NOMO-1 treated with DMSO at 0.1 percent for 48 hours (cell line): ENCODE measurements at regions not wholly inside any gene's neighbourhood (a gene's known extent, or its start where the extent isn't known, plus 50 kb on each side); places are given as distances from the start of the nearest gene placed in this dataset.
A peak's percentile ranks its signal among the peaks of the same experiment; 100 is the strongest.

Source experiments
- DNase-seq: peaks from one replicate; lab custom pipeline; 2025; ENCODE audit not compliant: unreplicated experiment; lab: John Stamatoyannopoulos, UW

DNA sequence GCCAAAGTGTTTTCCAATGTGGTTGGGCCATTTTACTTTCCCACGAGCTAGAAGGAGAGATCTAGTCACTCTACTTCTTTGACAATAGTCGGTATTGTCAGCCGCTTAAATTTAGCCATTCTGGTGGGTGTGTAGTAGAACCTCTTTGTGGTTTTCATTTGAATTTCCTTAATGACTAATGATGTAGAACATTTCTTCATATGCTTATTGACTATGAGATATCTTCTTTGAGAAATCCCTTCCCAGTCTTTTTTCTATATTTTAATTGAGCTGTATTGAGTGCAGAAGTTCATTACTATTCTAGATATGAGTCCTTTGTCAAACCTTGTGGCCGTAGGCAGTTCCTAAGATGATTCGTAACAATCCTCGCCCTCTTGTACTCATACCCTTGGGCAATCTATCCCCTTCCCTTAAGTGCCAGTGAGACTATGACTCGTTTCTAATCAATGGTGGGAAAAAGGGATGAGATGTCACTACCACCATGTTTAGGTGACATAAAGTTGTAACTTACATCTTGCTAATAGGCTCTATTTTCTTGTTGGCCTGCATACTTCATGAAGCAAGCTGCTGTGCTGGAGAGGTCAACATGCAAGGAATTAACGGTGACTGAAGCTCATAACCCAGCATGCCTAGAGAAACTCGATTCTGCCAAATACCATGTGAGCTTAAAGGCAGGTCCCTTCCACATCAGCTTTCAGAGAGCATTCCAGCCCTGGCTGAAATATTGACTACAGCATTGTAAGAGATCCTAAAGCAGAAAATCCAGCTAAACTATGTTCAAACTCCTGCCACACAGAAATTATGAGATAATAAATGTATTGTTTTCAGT is 817.9 kb upstream of the SOX9 start:
- no peak for DNase-seq

DNA sequence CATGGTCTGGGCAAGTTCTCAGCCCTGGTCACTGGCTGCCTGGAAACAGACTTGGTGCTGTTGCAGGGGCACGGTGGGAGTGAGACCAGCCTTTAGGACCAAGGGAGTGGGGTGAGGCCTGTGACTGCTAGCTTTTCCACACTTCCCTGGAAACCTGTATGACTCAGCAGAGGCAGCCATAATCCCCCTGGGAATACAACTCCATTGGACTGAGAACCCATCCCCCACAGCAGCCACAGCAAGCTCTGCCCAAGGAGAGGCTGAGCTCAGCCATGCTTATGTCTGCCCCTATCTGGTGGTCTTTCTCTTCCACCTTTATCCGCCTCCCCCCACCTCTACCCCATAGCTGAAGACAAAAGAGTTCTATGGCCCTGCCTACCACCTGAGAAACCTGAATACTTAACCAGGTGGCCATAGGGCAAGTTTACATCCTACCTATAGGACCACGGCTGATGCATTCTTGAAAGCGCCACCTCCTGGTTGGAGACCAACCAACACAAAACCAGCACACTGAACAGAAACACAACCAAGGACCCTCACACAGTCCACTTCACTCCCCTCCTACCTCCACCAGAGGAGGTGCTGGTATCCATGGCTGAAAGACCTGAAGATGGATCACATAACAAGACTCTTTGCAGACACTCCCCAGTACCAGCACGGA is 816.2 kb upstream of the SOX9 start:
- no peak for DNase-seq

DNA sequence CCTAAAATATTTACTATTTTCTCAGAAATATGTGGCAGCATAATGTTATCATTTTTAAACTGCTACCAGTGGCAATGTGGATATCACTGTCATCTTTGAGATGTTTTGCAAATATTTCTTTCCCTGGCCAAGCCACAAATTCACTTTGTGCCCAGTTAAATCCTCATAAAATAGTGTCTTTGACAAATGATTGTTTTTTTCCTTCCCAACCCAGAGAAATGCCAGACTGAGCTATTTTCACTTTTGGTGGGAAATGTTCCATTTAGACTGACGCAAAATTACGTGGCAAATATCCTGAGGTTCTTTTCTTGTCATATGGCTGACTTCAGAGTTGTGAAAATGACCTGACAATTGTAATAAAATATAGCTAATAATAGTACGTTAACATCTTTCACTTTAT is 807.0 kb upstream of the SOX9 start:
- DNase-seq, result no peak

DNA sequence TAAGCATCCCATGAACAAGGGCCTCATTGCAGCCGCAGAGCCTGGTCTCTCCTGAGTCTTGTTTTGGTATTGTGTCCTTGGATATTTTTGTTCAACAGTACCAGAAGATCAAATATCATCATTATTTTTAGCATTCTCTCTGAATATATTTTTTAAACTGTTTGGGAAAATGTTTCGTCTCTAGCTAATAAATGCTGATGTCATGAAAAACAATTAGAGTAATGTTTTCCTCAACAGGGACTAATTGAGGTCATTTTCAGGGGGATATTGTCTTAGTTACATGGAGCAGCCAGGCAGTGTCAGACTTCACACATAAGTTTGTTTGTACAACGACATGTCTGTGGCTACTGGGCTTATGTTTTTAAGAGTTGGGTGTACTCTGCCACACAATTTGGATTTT is 805.3 kb upstream of the SOX9 start:
- DNase-seq, result no peak

DNA sequence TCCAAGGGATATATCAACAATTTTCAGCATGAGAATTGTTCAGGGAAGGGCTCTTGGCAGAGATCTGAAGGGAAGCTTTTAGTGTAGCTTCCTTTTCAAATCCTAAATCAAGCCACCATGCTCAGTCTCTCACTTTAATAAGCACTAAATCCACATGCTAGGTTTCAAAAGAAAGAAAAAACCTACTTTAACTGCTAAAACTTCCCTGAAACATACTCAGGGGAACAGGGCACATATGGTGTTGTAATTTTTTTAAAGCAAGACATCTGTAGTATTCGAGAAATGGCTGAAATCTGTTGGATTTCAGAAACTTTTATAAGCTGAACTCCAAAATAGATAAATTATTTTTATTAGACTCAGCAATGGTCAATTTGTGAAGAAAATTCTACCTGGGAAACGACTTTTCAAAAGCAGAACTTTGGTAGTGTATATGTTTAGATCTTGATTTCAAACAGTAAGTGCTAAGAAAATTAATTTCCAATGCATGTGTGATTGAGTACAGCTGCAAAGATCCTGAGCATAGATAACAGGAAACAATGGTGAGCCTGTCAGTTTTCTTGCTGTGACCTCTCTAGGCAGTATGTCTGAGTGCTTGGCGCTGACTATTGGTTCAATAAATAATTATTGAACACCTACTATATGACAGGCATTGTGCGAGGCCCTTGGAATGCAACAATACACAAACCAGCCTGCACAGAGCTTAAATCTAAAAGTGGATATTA is 804.5 kb upstream of the SOX9 start:
- no peak for DNase-seq

DNA sequence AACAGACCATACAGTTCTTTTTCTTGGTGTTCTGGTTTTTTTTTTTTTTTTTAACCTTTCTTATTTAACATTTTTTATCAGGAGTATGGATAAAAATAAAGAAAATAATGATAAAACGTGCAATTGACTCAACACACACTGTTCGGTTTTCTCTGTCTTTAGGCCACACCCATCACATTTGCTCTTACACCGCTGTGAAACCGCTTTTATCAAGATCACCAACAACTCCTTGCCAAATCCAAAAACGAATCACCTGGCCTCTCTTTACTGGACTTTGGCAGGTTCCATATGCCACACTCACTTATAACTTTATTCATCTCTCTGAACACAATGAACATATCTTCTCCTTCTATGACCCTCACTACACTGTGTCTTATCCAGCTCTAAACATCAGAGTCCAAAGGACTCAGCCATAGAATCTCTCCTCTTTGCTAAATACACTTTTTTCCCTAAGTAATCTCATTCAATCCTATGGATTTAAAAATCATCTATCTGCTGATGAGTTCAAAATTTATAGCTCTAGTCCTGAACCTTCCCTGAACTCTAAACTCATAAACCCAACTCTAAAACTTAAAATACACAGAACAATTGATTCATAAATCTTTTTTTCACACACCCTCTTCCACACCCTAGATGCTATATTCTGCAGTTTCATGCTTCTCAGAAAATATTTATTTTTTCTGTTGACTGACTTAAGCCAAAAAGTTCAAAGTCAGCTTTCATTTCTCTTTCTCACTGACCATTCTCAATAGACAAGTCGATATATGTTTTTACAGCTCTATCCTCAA is 800.6 kb upstream of the SOX9 start:
- DNase-seq, result no peak

DNA sequence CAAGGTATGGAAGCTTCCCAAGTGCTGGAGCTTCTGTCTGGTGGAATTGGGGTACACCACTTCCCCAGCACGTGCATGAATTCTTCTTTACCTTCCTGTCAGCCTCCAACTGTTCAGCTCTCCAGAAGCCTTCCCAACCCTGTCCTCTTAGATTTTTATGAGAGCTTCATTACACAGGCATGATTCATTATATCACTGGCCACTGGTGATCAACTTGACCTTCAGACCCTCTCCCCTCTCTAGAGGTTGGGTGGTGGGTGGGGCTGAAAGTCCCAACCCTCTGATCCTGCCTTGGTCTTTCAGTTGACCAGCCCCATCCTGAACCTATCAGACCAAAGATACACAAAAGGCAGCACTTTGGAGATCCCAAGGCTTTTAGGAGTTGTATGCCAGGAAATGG is 795.7 kb upstream of the SOX9 start:
- no peak for DNase-seq

DNA sequence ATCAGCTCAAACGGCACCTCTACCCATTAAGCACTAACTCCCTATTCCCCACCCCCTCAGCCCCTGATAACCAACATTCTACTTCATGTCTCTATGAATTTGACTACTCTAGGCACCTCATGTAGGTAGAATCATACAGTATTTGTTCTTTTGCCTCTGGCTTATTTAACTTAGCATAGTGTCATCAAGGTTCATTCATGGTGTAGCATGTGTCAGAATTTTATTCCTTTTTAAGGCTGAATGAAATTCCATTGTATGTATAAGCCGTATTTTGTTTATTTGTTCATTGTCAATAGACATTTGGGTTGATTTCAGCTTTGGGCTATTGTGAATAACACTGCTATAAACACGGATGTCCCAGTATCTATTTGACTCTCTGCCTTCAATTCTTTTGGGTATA is 794.9 kb upstream of the SOX9 start:
- DNase-seq, result no peak

DNA sequence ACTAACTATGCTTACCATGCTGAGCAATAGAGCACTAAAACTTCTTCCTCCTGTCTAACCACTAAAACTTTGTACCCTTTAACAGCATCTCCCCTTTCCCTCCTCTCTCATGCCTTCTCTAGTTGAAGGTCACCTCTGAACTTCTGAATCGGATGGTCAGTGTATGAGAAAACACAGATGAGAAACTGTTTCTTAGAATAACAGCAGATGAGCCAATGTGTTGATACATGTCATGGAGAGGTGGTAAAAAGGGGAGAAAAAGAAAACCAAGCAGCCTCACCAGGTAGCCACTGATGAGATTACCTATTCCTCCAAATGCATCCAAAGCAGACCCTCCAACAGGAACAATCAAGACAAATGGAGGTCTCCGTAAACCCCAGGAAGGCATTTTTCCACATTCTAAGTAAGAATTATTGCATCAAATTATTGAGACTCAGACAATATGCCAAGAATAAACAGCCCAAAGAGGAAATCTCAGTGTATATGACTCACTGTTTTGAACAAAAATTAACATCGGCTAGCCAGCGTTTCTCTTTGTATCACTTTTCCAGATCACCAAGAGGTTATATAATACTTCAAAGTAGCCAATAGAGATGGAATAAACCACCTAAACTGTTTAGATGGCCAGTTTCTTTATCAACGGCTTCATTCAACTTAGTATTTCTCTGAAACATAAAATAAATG is 793.3 kb upstream of the SOX9 start:
- DNase-seq, result no peak

DNA sequence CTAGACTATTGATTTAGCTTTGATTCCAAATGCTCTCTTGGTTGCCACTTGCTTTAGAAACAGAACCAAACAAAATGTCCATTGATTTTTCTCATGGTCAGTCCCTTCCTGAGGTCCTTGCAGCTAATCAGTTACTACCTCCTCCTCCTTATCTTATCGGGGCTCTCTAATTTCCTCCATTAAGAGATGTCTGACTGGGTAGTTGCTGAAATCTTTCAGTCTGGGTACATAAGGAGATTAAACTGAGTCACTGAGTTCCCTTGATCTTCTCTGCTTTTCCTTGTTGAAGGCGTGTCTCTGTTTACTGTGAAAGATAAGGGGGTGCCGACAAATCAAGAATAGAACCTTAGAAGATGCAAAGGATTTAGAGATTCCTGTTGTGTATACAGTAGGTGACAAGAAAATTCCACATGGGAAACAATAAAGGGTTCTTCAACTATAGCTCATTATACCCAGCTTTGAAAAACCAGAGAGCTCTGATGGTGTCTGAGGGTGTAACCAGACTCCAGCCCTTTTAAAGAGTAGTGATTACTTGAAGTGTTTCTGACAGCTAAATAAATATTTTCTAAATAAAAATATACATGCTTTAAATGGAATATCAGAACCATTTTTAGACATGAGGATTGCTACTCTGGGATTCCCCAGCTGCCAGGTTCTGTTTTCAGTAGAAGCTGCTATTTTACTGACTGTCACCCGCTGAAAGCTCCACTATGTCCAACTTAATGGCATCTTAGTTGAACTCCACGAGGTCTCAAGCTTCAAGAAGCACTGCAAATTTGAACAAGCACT is 791.3 kb upstream of the SOX9 start:
- no peak for DNase-seq

DNA sequence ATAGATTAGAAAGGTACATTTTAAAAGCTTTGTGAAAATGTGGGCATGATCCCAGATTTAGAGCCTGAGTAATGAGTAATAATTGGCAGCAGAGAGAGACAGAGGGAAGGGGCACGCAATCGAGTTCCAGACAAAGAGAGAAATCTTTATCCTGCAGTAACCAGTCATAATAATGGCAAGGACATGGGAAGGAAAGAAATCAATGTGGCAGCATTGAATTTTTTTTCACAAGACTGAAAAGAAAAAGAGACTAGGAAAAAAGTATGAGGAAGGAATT is 790.8 kb upstream of the SOX9 start:
- DNase-seq, result no peak

DNA sequence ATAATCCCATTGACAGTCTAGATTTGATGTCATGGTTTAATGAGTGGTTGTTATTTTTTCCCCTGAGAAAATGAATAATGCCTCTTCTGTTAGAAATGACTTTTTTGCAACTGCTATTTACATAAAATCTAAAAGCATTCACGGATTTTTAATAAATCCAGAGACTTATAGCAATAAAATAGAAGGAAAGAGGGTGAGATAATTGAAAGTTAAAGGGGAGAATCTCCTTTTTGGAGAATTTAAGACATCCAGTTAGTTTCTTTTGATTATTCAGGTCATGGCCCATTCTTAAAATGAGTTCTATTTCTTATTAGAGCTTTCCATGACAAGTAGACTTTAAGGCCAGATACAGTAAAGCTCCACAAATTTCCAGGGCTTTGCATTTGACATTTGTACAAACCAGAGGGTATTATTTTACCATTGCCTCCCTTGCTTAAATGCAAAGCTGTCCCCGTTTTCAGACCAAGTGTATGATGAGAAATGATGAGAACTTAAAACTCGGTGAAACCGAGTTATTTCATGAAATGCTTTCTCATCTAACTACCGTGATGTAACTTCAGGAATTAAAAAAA is 789.0 kb upstream of the SOX9 start:
- DNase-seq, result no peak

DNA sequence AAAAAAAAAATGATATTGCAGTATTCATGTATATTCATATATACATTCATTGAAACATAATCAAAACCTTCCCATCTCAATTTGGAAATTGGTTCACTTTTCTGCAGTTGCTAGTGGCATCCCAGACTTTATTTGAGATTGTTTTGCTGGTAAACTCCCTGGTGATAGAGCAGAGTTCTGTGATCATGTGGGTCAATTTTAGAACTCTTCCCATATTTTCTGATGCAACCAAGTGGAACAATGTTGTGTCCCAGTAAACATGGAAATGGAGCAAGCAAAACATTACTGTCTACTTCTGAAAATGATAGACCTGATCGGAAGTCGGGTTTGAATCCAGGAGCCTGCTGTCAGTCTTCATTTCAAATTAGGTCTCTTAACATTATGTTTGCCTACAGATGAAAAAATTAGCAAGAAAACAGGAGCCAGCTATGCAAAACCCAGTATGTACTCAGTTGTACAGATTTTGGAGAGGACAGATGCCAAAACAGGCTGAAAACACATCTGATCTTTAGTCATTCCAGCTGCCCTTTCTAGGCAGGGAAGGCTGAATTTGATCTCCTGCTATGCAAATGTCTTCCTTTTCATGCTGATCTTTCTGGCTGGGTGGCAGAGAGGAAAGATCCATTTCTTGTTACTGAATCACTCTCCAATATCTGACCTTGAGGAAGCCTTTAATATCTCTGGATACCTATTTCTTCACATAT is 786.6 kb upstream of the SOX9 start:
- DNase-seq, result no peak

DNA sequence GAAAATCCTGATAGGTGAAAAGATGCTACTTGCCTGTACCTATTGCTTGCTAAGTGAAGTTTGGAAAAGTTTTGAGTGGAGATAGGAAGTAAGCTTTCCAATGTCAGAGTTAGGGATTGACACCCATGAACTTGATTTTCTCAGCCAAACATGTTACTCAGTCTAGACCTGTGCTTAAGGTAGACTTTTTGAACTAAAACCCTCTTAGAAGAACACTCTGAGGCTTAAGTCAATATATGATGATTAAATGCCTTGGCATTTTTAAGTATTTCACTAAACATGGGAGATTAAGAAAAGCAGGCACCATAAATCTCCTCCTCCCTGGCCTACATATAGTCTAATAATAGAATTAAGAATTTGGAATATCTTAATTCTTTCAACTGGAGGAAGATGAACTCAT is 785.6 kb upstream of the SOX9 start:
- DNase-seq, result no peak

DNA sequence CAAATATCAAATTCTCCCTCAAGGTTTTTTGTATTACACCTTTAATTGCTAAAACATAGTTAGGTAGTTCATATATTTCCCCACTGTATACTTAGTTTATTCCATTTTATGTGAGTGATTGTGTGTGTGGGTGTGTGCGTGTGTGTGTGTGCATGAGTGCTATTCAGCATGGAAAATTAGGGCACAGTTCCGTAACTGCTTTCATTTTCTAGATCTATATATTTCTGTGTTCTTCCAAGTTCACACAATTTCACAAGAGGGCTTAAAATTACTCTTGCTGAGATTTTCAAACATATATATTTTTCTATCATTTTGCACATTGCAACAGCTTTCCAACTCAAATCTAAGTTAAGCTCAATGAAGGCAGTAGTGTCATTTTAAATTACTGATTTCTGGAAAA is 782.9 kb upstream of the SOX9 start:
- peak; percentile 20 for DNase-seq

DNA sequence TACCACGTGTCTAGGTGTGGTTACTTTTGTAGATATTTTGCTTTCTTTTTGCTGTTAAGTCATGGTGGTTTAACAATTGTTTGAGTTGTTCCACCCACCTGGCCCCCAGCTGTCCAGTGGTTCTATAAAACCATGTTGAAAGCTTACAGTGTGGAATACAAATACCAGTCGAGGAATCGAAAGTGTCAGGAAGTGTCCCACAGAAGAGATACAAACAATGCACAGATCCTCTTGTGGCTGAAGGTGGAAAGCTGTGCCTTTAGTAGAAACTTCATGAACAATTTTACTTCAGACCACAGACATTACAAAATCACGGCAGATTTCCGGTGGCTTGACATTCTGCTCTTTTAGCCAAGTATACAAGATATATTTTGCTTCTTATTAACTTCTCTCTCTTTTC is 782.4 kb upstream of the SOX9 start:
- DNase-seq, result peak; percentile 74

DNA sequence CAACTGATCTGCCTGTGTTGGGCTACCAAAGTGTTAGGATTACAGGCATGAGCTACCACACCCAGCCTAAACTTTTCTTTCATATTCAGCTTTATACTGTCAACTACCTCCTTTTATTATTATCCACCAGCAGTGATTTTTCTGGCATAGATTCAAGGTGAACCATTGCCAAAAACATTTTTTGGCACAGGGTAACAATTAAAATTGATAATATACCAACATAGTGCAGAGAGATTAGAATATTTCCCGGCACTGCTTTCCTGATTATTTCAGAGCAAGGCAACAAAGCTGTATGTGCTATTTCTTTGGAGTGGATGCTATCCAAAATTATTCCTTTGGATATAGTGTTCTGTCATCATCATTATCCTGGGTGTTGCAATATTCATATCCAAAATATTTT is 781.6 kb upstream of the SOX9 start:
- DNase-seq, result no peak

DNA sequence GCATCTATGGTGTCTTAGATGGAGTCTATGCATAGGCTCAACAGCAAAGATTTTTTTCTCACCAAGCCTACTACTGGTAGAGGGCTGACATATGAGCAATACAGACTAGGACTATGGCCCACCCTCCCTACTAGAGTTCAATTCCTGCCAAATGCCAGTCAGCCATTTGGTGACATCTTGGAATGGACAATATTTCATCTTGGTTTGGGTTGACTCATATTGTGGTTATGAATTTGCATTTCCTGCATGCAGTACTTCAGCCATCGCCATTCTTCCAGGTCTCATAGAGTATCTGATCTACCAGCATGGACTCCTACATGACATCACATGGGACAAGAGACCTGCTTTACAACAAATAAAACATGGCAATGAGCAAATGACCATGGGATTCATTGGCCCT is 778.1 kb upstream of the SOX9 start:
- DNase-seq, result no peak

DNA sequence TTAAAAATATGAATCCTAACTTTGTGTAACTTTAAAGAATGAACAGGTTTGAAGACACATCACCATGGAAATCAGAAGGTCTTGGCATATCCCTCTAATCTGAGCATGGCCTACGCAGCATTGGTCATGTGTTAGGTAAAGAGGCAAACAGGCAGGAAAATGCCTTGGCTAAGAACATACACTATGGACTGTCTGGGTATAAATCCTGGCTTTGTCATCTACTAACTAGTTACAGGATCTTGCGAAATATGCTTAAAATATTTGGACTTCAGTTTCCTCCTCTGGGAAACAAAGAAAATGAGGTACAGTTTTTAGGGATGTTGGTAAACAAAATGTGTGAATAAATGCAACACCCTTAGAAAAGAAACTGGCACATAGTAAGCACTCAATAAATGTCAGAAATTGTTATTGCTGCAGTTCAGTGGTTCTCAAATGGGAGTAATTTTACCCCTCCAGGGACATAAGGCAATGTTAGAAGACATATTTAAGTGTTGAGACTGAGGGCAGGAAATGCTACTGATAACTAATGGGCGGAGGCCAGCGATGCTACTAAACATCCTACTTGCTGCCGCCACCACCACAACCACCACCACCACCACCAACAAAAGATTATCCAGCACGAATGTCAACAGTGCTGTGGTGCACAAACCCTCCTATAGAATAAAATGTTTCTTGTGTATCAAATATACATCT is 770.8 kb upstream of the SOX9 start:
- DNase-seq, result no peak
